Parathyroid adenoma (tissue), 2 donors: ENCODE measurements at regions not wholly inside any gene's neighbourhood (a gene's known extent, or its start where the extent isn't known, plus 50 kb on each side); places are given as distances from the start of the nearest gene placed in this dataset.

Experiments used
- H2AFZ ChIP-seq: fragments of 300-600 bp; sonication (generic); one replicate; pipeline ENCODE4 v1.7.0; 2017; ENCODE audit warnings: antibody characterized with exemption, mild to moderate bottlenecking
- H3K27ac ChIP-seq: fragments of 300-600 bp; sonication (generic); one replicate; pipeline ENCODE4 v1.7.0; 2017
- H3K27me3 ChIP-seq: fragments of 300-600 bp; sonication (generic); one replicate; pipeline ENCODE4 v1.7.0; 2017; ENCODE audit warnings: low read length; ENCODE audit not compliant: control insufficient read depth, insufficient read depth
- H3K36me3 ChIP-seq: fragments of 300-600 bp; sonication (generic); one replicate; pipeline ENCODE4 v1.7.0; 2017; ENCODE audit warnings: low read length; ENCODE audit not compliant: control insufficient read depth, insufficient read depth
- H3K4me1 ChIP-seq: fragments of 300-600 bp; sonication (generic); one replicate; pipeline ENCODE4 v1.7.0; 2017; ENCODE audit warnings: control low read depth
- H3K4me2 ChIP-seq: fragments of 300-600 bp; sonication (generic); one replicate; pipeline ENCODE4 v1.7.0; 2017; ENCODE audit warnings: low read length
- H3K4me3 ChIP-seq: fragments of 300-600 bp; sonication (generic); one replicate; pipeline ENCODE4 v1.7.0; 2017; ENCODE audit warnings: low read depth, low read length
- H3K79me2 ChIP-seq: fragments of 300-600 bp; sonication (generic); one replicate; pipeline ENCODE4 v1.7.0; 2017; ENCODE audit warnings: control low read depth
- H3K9ac ChIP-seq: fragments of 300-600 bp; sonication (generic); one replicate; pipeline ENCODE4 v1.7.0; 2017; ENCODE audit warnings: mild to moderate bottlenecking
- H3K9me3 ChIP-seq: fragments of 300-600 bp; sonication (generic); one replicate; pipeline ENCODE4 v1.7.0; 2017; ENCODE audit warnings: low read length; ENCODE audit not compliant: control insufficient read depth
- TF ChIP-seq, protein P1 (sequence below): fragments of 300-600 bp; sonication (generic); IDR thresholded peaks from one replicate; pipeline ENCODE4 v1.7.0; 2017; ENCODE audit warnings: antibody characterized with exemption, mild to moderate bottlenecking
- donor health status: primary hyperparathyroidism.

- no peak overlapping the region for H3K4me3 ChIP-seq
- H3K9ac ChIP-seq = no peak overlapping the region
- H3K9me3 ChIP-seq = no peaks in the 10 kb centered on the region
- H3K4me1 ChIP-seq = no peaks in the 10 kb centered on the region
- H3K4me2 ChIP-seq = no peak overlapping the region
- TF ChIP-seq, protein P1, sequence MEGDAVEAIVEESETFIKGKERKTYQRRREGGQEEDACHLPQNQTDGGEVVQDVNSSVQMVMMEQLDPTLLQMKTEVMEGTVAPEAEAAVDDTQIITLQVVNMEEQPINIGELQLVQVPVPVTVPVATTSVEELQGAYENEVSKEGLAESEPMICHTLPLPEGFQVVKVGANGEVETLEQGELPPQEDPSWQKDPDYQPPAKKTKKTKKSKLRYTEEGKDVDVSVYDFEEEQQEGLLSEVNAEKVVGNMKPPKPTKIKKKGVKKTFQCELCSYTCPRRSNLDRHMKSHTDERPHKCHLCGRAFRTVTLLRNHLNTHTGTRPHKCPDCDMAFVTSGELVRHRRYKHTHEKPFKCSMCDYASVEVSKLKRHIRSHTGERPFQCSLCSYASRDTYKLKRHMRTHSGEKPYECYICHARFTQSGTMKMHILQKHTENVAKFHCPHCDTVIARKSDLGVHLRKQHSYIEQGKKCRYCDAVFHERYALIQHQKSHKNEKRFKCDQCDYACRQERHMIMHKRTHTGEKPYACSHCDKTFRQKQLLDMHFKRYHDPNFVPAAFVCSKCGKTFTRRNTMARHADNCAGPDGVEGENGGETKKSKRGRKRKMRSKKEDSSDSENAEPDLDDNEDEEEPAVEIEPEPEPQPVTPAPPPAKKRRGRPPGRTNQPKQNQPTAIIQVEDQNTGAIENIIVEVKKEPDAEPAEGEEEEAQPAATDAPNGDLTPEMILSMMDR = no peak
- no peak overlapping the region for H2AFZ ChIP-seq
- no peaks in the 10 kb centered on the region for H3K79me2 ChIP-seq
- H3K27ac ChIP-seq = no peak overlapping the region
- no peaks in the 10 kb centered on the region for H3K36me3 ChIP-seq
- H3K27me3 ChIP-seq = no peaks in the 10 kb centered on the region
Observed at GRCh38 chr15:85314633-85315032, 65.8 kb upstream of the AKAP13 start.

DNA sequence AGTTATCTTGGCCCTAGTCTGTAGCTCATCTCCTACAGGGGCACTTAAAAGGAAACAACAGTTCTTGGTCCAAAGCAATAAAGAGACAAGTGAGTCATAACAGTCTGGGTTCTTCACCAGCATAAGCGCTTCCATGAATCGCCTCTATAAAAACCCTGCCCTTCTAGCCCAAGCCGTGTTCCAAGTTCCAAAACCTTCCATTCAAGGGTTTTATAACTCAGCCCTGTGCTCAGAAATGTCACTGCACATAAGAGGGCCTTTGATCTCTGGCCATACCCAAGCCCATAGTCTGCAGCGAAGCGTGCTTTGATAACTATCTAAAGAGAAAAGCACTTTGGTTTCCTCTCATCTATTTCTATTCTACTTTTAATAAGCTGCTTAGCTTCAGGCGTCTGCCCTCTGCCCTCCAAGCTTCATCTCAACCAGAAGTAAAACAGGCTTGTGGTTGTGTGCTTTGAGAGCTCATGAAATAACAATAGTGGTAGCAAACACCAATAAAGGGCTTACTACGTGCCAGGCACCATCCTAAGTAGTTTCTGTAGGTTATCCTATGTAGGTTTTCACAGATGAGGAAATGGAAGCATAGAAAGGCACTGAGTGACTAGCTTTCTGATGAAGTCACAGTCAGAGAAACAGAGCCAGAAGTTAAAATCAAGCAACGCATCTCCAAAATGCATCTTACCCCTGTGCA is 64.0 kb upstream of the AKAP13 start:
- no peak overlapping the region for H3K9ac ChIP-seq

DNA sequence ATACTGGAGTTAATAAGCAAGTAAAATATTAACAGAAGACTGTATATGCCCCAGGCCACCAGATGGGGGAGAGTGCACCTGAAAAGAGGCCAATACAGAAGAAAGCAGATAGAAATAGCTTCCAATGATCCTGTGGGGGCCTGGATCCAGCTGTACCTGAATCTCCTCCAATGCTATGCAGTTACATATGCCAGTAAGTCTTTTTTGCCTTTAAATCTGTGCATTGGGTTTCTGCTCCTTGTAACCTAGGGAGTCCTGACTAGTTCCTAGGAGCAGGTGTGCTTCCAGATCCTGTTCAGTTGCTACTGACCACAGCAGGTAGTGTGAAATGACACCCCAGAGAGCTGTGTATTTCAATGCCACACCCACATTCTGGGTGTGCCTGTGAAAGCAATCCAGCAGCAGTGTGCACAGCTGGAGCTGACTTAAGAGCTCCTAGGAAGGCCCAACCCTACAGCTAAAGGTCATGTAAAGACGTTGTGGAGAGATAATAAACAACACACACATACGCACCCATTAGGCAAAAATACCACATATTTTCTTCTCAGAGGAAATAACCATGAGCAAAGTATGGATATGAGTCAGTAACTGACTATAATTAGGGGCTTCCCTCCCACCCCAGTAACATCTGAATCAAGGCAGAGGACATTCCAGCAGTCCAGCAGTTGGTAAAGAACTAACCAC is 62.2 kb upstream of the AKAP13 start:
- Histone ChIP-seq H3K36me3 (no peaks in the 10 kb centered on the region), H3K4me1 (no peaks in the 10 kb centered on the region), H3K9me3 (no peaks in the 10 kb centered on the region), H3K79me2 (no peaks in the 10 kb centered on the region), H2AFZ (no peak overlapping the region), H3K27me3 (no peaks in the 10 kb centered on the region), H3K27ac (no peak overlapping the region), H3K9ac (no peak overlapping the region), H3K4me3 (no peak overlapping the region), H3K4me2 (no peak overlapping the region)
- TF ChIP-seq, protein P1 = no peak

More for the DNA sequence above, 64.0 kb upstream of the AKAP13 start:
- Histone ChIP-seq H3K9me3 (no peaks in the 10 kb centered on the region), H3K79me2 (no peaks in the 10 kb centered on the region), H2AFZ (no peak overlapping the region), H3K27ac (no peak overlapping the region), H3K4me3 (no peak overlapping the region), H3K36me3 (no peaks in the 10 kb centered on the region), H3K4me1 (no peaks in the 10 kb centered on the region), H3K27me3 (no peaks in the 10 kb centered on the region), H3K4me2 (no peak overlapping the region)
- TF ChIP-seq, protein P1 = no peak

DNA sequence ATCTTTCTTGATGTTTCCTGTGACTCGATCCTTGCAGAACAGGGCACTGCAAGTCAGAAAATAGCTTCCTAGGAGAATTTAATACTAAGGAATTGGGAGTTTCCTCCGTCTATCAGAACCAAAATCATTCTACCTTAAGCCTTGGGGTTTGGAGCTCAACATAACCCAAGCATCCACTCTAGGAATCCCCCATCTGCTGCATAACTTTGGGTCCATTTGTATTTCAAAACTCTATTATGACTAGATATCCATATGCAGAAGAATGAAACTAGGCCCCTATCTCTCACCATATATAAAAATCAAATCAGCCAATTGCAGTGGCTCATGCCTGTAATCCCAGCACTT is 61.7 kb upstream of the AKAP13 start:
- H3K9ac ChIP-seq = no peak overlapping the region
- no peak overlapping the region for H3K4me3 ChIP-seq
- H3K4me1 ChIP-seq = no peaks in the 10 kb centered on the region
- H3K36me3 ChIP-seq = no peaks in the 10 kb centered on the region
- H3K27ac ChIP-seq = no peak overlapping the region
- H3K4me2 ChIP-seq = no peak overlapping the region
- H3K27me3 ChIP-seq = no peaks in the 10 kb centered on the region
- no peak overlapping the region for H2AFZ ChIP-seq
- TF ChIP-seq, protein P1 = no peak
- H3K79me2 ChIP-seq = no peaks in the 10 kb centered on the region
- H3K9me3 ChIP-seq = no peaks in the 10 kb centered on the region

DNA sequence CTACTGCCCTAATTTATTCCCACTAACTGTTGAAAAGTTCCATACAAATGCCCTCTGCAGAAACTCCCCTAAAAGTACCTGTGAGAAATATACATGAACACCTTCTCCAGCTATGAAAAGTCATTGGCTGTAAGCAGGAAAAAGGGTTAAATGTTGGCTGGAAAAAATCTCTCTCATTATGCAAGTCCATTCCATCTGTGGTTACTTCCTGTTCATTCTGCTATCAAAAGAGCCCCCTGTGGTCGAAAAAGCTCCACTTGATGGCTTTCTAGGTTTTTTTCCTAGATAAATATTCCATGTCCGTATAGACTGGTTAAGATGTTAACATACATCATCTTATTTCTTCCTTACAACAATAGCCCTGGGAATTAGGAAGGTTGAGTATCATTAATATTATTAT is 56.2 kb upstream of the AKAP13 start:
- no peak overlapping the region for H3K9ac ChIP-seq
- no peaks in the 10 kb centered on the region for H3K79me2 ChIP-seq
- H3K4me2 ChIP-seq = no peak overlapping the region
- no peak overlapping the region for H3K27ac ChIP-seq
- H3K4me1 ChIP-seq = no peaks in the 10 kb centered on the region
- no peaks in the 10 kb centered on the region for H3K27me3 ChIP-seq
- no peak overlapping the region for H2AFZ ChIP-seq
- H3K4me3 ChIP-seq = no peak overlapping the region
- TF ChIP-seq, protein P1 = no peak
- no peaks in the 10 kb centered on the region for H3K36me3 ChIP-seq
- no peaks in the 10 kb centered on the region for H3K9me3 ChIP-seq
